KOPT-K1 (cell line): ENCODE measurements at regions not wholly inside any gene's neighbourhood (a gene's known extent, or its start where the extent isn't known, plus 50 kb on each side); places are given as distances from the start of the nearest gene placed in this dataset.
"Not testable (repeated sequence)": the region's sequence is repeated elsewhere in the genome, so short reads cannot be mapped to it uniquely, and the experiment has no call there.

Source experiments
- H3K27ac ChIP-seq: fragments of 200-600 bp; sonication (generic); 2 replicates; pipeline ENCODE4 v1.5.1; 2016; ENCODE audit warnings: antibody characterized with exemption, mild to moderate bottlenecking, low read depth, low read length; ENCODE audit not compliant: poor library complexity, severe bottlenecking
- H3K36me3 ChIP-seq: fragments of 200-600 bp; sonication (generic); 2 replicates; pipeline ENCODE4 v1.5.1; 2017; ENCODE audit warnings: antibody characterized with exemption, mild to moderate bottlenecking, low read length, moderate library complexity; ENCODE audit not compliant: insufficient read depth
- H3K9me3 ChIP-seq: fragments of 200-600 bp; sonication (generic); 2 replicates; pipeline ENCODE4 v1.5.1; 2017; ENCODE audit warnings: antibody characterized with exemption, low read length, mild to moderate bottlenecking; ENCODE audit not compliant: insufficient read depth, poor library complexity, severe bottlenecking

- Histone ChIP-seq H3K27ac (peak overlapping the region; percentile 44), H3K36me3 (no peaks in the 10 kb centered on the region), H3K9me3 (no peaks in the 10 kb centered on the region)
Measured at GRCh38 chr15:29522373-29523276, 253.0 kb upstream of the NSMCE3 start.

GRCh38 chr15:29518442-29518841 is 248.8 kb upstream of the NSMCE3 start:
- no peaks in the 10 kb centered on the region for H3K9me3 ChIP-seq
- H3K27ac ChIP-seq = no peak overlapping the region
- H3K36me3 ChIP-seq = no peaks in the 10 kb centered on the region

- Histone ChIP-seq H3K27ac (no peak overlapping the region), H3K9me3 (no peaks in the 10 kb centered on the region), H3K36me3 (no peaks in the 10 kb centered on the region)
Measured at GRCh38 chr15:29517829-29518228, 248.2 kb upstream of the NSMCE3 start.

- Histone ChIP-seq H3K9me3 (no peaks in the 10 kb centered on the region), H3K36me3 (no peaks in the 10 kb centered on the region), H3K27ac (no peak overlapping the region)
Measured at GRCh38 chr15:29516929-29517328, 247.3 kb upstream of the NSMCE3 start.

GRCh38 chr15:29514926-29515325 is 245.3 kb upstream of the NSMCE3 start:
- Histone ChIP-seq H3K27ac (no peak overlapping the region), H3K36me3 (no peaks in the 10 kb centered on the region), H3K9me3 (no peaks in the 10 kb centered on the region)

- H3K36me3 ChIP-seq = no peaks in the 10 kb centered on the region
- H3K27ac ChIP-seq = no peak overlapping the region
- H3K9me3 ChIP-seq = no peaks in the 10 kb centered on the region
Measured at GRCh38 chr15:29511663-29512062, 242.0 kb upstream of the NSMCE3 start.

- not testable (repeated sequence) for H3K36me3 ChIP-seq, H3K27ac ChIP-seq, H3K9me3 ChIP-seq
Measured at GRCh38 chr15:29505535-29505934, 235.9 kb upstream of the NSMCE3 start.

- Histone ChIP-seq H3K9me3 (no peaks in the 10 kb centered on the region), H3K27ac (no peak overlapping the region), H3K36me3 (no peaks in the 10 kb centered on the region)
Measured at GRCh38 chr15:29490747-29491471, 221.3 kb upstream of the NSMCE3 start.

GRCh38 chr15:29480949-29481348 is 211.3 kb upstream of the NSMCE3 start:
- Histone ChIP-seq H3K27ac (no peak overlapping the region), H3K9me3 (no peaks in the 10 kb centered on the region)

GRCh38 chr15:29480278-29480677 is 210.7 kb upstream of the NSMCE3 start:
- Histone ChIP-seq H3K36me3 (no peaks in the 10 kb centered on the region), H3K9me3 (no peaks in the 10 kb centered on the region), H3K27ac (no peak overlapping the region)

More at GRCh38 chr15:29480949-29481348, 211.3 kb upstream of the NSMCE3 start:
- H3K36me3 ChIP-seq = no peaks in the 10 kb centered on the region

- no peaks in the 10 kb centered on the region for H3K9me3 ChIP-seq
- no peak overlapping the region for H3K27ac ChIP-seq
- H3K36me3 ChIP-seq = no peaks in the 10 kb centered on the region
Measured at GRCh38 chr15:29477256-29477655, 207.6 kb upstream of the NSMCE3 start.

- no peaks in the 10 kb centered on the region for H3K9me3 ChIP-seq
- no peak overlapping the region for H3K27ac ChIP-seq
- H3K36me3 ChIP-seq = no peaks in the 10 kb centered on the region
Measured at GRCh38 chr15:29476503-29477080, 207.0 kb upstream of the NSMCE3 start.

GRCh38 chr15:29475096-29475495 is 205.5 kb upstream of the NSMCE3 start:
- Histone ChIP-seq H3K9me3 (no peaks in the 10 kb centered on the region), H3K27ac (no peak overlapping the region), H3K36me3 (no peaks in the 10 kb centered on the region)

GRCh38 chr15:29473621-29474105 is 204.0 kb upstream of the NSMCE3 start:
- Histone ChIP-seq H3K36me3 (no peaks in the 10 kb centered on the region), H3K27ac (no peak overlapping the region), H3K9me3 (no peaks in the 10 kb centered on the region)

- H3K36me3 ChIP-seq = no peaks in the 10 kb centered on the region
- H3K9me3 ChIP-seq = no peaks in the 10 kb centered on the region
- H3K27ac ChIP-seq = no peak overlapping the region
Measured at GRCh38 chr15:29472901-29473445, 203.4 kb upstream of the NSMCE3 start.
